ENCODE measurements at regions not wholly inside any gene's neighbourhood (a gene's known extent, or its start where the extent isn't known, plus 50 kb on each side); places are given as distances from the start of the nearest gene placed in this dataset.

DNA sequence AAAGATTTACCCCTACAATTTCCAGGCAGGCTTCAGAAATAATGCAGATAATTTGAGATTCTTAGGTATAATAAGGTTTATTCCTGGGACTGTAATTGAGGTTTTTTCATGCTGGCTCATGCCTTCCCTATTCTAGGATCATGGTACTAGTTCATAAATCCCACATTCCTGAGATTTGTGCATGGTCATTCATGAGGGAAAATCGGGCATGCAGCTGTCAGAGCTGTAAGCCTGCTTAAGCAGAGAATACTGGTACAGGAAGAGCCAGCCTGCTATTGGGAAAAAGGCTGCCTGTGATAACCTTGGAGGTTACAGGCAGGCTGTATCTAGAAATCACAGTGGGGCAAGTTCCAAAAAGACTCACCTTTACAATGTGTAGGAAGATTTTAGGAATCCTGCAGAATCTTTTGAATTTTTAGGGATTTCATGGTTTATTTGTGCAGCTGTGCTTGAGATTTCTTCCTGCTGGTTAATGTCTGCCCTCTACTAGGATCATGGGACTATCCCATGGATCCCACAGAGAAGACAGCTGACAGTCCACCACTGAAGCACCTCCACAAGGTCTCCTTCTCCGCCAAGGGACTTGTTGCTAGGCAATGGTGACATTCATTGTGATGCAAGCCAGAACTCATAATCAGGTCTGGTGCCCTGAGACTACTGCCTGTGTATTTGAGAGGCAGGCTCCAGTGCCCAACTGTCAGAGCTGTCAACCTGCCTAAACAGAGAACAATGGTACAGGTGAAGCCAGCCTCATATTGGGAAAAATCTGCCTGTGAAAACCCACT lies 646.2 kb upstream of the TSPY4 start:
- ChIA-PET CTCF (ENCODE audit: low intra/inter-chr PET ratio, low total read pairs) (no interaction called here), POLR2A (no interaction called here)
- in situ Hi-C loops (cut with HindIII; ENCODE audit: extremely low pct_ligation_motif_present, low pct_unique_long_range_greater_than_20kb): no loop called here
- FAIRE-seq (no peak), ATAC-seq (no peak), DNase-seq (ENCODE audit: low spot score) (no peak)
- Histone ChIP-seq H3K27ac (ENCODE audit: extremely low read length, insufficient read depth, low read length) (no peak overlapping the region), H3K4me1 (ENCODE audit: insufficient read depth, low read length) (no peaks in the 10 kb centered on the region), H2AFZ (ENCODE audit: low read length) (no peak overlapping the region), H3K9ac (ENCODE audit: insufficient read depth, low read depth, low read length) (no peak overlapping the region), H3K4me3 (replicated peaks in 1 of 3; ENCODE audit: insufficient read depth in 1 of 3, low read depth in 2 of 3, low read length in 3 of 3) (no peak overlapping the region), H3K9me3 (ENCODE audit: low read length) (peaks cover 13% of the 10 kb centered on the region), H3K4me2 (ENCODE audit: low read depth, low read length) (no peak overlapping the region), H4K20me1 (ENCODE audit: insufficient read depth, low read length) (no peaks in the 10 kb centered on the region), H3K27me3 (ENCODE audit: control insufficient read depth in 1 of 2, insufficient read depth in 2 of 2, low read length in 2 of 2) (no peaks in the 10 kb centered on the region), H3K79me2 (ENCODE audit: insufficient read depth, low read length) (no peaks in the 10 kb centered on the region), H3K36me3 (replicated peaks in 1 of 2; ENCODE audit: control insufficient read depth in 1 of 2, insufficient read depth in 2 of 2, low read length in 2 of 2) (no peaks in the 10 kb centered on the region)
- intact Hi-C loops (cut with micrococcal nuclease; ENCODE audit: unreplicated experiment): no loop called here
- 0% methylated on average over 1 of the region's 2 CpGs for WGBS (ENCODE audit: low lambda C conversion rate)
- no TSS peak for BruUV-seq (replicated peaks)
- TF ChIP-seq, protein P1, sequence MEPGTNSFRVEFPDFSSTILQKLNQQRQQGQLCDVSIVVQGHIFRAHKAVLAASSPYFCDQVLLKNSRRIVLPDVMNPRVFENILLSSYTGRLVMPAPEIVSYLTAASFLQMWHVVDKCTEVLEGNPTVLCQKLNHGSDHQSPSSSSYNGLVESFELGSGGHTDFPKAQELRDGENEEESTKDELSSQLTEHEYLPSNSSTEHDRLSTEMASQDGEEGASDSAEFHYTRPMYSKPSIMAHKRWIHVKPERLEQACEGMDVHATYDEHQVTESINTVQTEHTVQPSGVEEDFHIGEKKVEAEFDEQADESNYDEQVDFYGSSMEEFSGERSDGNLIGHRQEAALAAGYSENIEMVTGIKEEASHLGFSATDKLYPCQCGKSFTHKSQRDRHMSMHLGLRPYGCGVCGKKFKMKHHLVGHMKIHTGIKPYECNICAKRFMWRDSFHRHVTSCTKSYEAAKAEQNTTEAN (CRISPR knock-in tag; conservative IDR thresholded peaks at IDR 0.05): no peak
- TF ChIP-seq, protein P2, sequence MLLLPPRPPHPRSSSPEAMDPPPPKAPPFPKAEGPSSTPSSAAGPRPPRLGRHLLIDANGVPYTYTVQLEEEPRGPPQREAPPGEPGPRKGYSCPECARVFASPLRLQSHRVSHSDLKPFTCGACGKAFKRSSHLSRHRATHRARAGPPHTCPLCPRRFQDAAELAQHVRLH (CRISPR knock-in tag; IDR thresholded peaks at IDR 0.05; ENCODE audit: borderline replicate concordance, low read depth): no peak
- TF ChIP-seq TARDBP (CRISPR knock-in tag; IDR thresholded peaks at IDR 0.05): no peak
- TF ChIP-seq, protein P3, sequence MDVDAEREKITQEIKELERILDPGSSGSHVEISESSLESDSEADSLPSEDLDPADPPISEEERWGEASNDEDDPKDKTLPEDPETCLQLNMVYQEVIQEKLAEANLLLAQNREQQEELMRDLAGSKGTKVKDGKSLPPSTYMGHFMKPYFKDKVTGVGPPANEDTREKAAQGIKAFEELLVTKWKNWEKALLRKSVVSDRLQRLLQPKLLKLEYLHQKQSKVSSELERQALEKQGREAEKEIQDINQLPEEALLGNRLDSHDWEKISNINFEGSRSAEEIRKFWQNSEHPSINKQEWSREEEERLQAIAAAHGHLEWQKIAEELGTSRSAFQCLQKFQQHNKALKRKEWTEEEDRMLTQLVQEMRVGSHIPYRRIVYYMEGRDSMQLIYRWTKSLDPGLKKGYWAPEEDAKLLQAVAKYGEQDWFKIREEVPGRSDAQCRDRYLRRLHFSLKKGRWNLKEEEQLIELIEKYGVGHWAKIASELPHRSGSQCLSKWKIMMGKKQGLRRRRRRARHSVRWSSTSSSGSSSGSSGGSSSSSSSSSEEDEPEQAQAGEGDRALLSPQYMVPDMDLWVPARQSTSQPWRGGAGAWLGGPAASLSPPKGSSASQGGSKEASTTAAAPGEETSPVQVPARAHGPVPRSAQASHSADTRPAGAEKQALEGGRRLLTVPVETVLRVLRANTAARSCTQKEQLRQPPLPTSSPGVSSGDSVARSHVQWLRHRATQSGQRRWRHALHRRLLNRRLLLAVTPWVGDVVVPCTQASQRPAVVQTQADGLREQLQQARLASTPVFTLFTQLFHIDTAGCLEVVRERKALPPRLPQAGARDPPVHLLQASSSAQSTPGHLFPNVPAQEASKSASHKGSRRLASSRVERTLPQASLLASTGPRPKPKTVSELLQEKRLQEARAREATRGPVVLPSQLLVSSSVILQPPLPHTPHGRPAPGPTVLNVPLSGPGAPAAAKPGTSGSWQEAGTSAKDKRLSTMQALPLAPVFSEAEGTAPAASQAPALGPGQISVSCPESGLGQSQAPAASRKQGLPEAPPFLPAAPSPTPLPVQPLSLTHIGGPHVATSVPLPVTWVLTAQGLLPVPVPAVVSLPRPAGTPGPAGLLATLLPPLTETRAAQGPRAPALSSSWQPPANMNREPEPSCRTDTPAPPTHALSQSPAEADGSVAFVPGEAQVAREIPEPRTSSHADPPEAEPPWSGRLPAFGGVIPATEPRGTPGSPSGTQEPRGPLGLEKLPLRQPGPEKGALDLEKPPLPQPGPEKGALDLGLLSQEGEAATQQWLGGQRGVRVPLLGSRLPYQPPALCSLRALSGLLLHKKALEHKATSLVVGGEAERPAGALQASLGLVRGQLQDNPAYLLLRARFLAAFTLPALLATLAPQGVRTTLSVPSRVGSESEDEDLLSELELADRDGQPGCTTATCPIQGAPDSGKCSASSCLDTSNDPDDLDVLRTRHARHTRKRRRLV (CRISPR knock-in tag; IDR thresholded peaks at IDR 0.05): no peak
- TF ChIP-seq ZNF816 (CRISPR knock-in tag; IDR thresholded peaks at IDR 0.05; ENCODE audit: borderline replicate concordance): no peak
- TF ChIP-seq PRPF4 (IDR thresholded peaks at IDR 0.05; ENCODE audit: low read depth, low read length, poor library complexity, severe bottlenecking): no peak
- TF ChIP-seq, protein P4, sequence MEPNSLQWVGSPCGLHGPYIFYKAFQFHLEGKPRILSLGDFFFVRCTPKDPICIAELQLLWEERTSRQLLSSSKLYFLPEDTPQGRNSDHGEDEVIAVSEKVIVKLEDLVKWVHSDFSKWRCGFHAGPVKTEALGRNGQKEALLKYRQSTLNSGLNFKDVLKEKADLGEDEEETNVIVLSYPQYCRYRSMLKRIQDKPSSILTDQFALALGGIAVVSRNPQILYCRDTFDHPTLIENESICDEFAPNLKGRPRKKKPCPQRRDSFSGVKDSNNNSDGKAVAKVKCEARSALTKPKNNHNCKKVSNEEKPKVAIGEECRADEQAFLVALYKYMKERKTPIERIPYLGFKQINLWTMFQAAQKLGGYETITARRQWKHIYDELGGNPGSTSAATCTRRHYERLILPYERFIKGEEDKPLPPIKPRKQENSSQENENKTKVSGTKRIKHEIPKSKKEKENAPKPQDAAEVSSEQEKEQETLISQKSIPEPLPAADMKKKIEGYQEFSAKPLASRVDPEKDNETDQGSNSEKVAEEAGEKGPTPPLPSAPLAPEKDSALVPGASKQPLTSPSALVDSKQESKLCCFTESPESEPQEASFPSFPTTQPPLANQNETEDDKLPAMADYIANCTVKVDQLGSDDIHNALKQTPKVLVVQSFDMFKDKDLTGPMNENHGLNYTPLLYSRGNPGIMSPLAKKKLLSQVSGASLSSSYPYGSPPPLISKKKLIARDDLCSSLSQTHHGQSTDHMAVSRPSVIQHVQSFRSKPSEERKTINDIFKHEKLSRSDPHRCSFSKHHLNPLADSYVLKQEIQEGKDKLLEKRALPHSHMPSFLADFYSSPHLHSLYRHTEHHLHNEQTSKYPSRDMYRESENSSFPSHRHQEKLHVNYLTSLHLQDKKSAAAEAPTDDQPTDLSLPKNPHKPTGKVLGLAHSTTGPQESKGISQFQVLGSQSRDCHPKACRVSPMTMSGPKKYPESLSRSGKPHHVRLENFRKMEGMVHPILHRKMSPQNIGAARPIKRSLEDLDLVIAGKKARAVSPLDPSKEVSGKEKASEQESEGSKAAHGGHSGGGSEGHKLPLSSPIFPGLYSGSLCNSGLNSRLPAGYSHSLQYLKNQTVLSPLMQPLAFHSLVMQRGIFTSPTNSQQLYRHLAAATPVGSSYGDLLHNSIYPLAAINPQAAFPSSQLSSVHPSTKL (CRISPR knock-in tag; IDR thresholded peaks at IDR 0.05): no peak
- TF ChIP-seq ZNF766 (CRISPR knock-in tag; IDR thresholded peaks at IDR 0.05; ENCODE audit: borderline replicate concordance): no peak
- no peak for TF ChIP-seq NFIB (CRISPR knock-in tag; IDR thresholded peaks at IDR 0.05; ENCODE audit: borderline replicate concordance)
- no peak for TF ChIP-seq HNRNPK (IDR thresholded peaks at IDR 0.05; ENCODE audit: low read depth, low read length, poor library complexity, severe bottlenecking)
- no peak for TF ChIP-seq NFIC (IDR thresholded peaks at IDR 0.05; ENCODE audit: low read length)
- TF ChIP-seq KLF15 (CRISPR knock-in tag; IDR thresholded peaks at IDR 0.05; ENCODE audit: borderline replicate concordance): no peak
- TF ChIP-seq HMGA1 (CRISPR knock-in tag; conservative IDR thresholded peaks at IDR 0.05): no peak
- TF ChIP-seq GZF1 (CRISPR knock-in tag; IDR thresholded peaks at IDR 0.05): no peak

Measured in HepG2 (cell line).